Colonic mucosa (tissue), 4 donors: ENCODE measurements at regions not wholly inside any gene's neighbourhood (a gene's known extent, or its start where the extent isn't known, plus 50 kb on each side); places are given as distances from the start of the nearest gene placed in this dataset.
"Not testable (repeated sequence)": the region's sequence is repeated elsewhere in the genome, so short reads cannot be mapped to it uniquely, and the experiment has no call there.

Experiments used
- DNase-seq: peaks from one replicate; pipeline ENCODE4 v3.0.0-alpha.2; 2020
- H3K27ac ChIP-seq: fragments of 200-600 bp; one replicate; pipeline ENCODE4 v1.8.0; 2021
- H3K27me3 ChIP-seq: fragments of 200-600 bp; one replicate; pipeline ENCODE4 v1.8.0; 2021
- H3K36me3 ChIP-seq: fragments of 200-600 bp; one replicate; pipeline ENCODE4 v1.8.0; 2021
- H3K4me1 ChIP-seq: fragments of 200-600 bp; one replicate; pipeline ENCODE4 v1.8.0; 2021; ENCODE audit warnings: mild to moderate bottlenecking
- H3K4me3 ChIP-seq: fragments of 200-600 bp; one replicate; pipeline ENCODE4 v1.8.0; 2021
- H3K9ac ChIP-seq, 2 donors: one replicate each; pipeline ENCODE4 v1.7.0; 2013; ENCODE audit warnings: control low read depth in 2 of 2, low read depth in 2 of 2, low read length in 2 of 2
- H3K9me3 ChIP-seq: fragments of 200-600 bp; one replicate; pipeline ENCODE4 v1.8.0; 2021
- intact Hi-C: fragments of 100-400 bp; cut with DNase I; formaldehyde crosslinking; loops from one replicate; pipeline ENCODE4 v1.14.1; 2022
- TF ChIP-seq, protein P1 (sequence below): fragments of 200-600 bp; IDR thresholded peaks from one replicate; pipeline ENCODE4 v1.8.0; 2022; ENCODE audit warnings: antibody characterized with exemption, mild to moderate bottlenecking
- donor health status: healthy.
- donor health status: DM: no; HTN: no; CAD: no.
- donor health status: DM: no; HTN: no; CAD: no.

GRCh38 chr17:33704856-33705255 lies 411.8 kb upstream of the ASIC2 start:
- Histone ChIP-seq H3K36me3 (no peaks in the 10 kb centered on the region), H3K27me3 (no peaks in the 10 kb centered on the region), H3K9ac (no peak overlapping the region), H3K4me3 (no peak overlapping the region), H3K4me1 (no peaks in the 10 kb centered on the region), H3K9me3 (no peaks in the 10 kb centered on the region), H3K27ac (no peak overlapping the region)
- TF ChIP-seq, protein P1, sequence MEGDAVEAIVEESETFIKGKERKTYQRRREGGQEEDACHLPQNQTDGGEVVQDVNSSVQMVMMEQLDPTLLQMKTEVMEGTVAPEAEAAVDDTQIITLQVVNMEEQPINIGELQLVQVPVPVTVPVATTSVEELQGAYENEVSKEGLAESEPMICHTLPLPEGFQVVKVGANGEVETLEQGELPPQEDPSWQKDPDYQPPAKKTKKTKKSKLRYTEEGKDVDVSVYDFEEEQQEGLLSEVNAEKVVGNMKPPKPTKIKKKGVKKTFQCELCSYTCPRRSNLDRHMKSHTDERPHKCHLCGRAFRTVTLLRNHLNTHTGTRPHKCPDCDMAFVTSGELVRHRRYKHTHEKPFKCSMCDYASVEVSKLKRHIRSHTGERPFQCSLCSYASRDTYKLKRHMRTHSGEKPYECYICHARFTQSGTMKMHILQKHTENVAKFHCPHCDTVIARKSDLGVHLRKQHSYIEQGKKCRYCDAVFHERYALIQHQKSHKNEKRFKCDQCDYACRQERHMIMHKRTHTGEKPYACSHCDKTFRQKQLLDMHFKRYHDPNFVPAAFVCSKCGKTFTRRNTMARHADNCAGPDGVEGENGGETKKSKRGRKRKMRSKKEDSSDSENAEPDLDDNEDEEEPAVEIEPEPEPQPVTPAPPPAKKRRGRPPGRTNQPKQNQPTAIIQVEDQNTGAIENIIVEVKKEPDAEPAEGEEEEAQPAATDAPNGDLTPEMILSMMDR: no peak
- intact Hi-C loops: no loop called here
- no peak for DNase-seq

DNA sequence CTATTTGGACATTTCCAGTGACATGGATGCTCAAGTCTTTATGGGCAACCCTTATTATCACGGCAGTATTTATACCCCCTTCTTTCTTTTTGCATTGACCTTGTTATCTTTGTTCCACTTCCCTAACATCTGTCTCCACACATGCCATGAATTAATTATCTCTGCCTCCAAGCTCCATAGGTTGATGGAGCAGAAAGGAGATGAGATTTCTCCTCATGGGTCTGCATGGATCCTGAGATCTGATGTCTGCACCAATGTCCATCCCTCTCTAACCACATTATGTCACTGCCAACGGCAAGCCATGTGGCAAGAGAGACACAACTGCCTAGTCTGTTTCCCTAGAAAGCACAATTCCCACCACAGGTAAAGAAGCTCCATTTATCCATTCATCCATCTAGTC lies 416.8 kb upstream of the ASIC2 start:
- H3K36me3 ChIP-seq: no peaks in the 10 kb centered on the region
- DNase-seq: no peak
- H3K9me3 ChIP-seq: no peaks in the 10 kb centered on the region
- H3K27me3 ChIP-seq: no peaks in the 10 kb centered on the region
- no peak overlapping the region for H3K27ac ChIP-seq
- no peak overlapping the region for H3K4me3 ChIP-seq
- no peaks in the 10 kb centered on the region for H3K4me1 ChIP-seq
- intact Hi-C loops: no loop called here
- TF ChIP-seq, protein P1: no peak
- H3K9ac ChIP-seq: no peak overlapping the region

GRCh38 chr17:33712120-33712519 lies 419.0 kb upstream of the ASIC2 start:
- Histone ChIP-seq H3K9ac (no peak overlapping the region), H3K27ac (no peak overlapping the region), H3K36me3 (no peaks in the 10 kb centered on the region), H3K4me3 (no peak overlapping the region), H3K9me3 (no peaks in the 10 kb centered on the region), H3K4me1 (no peaks in the 10 kb centered on the region), H3K27me3 (no peaks in the 10 kb centered on the region)
- TF ChIP-seq, protein P1: no peak
- no peak for DNase-seq
- intact Hi-C loops: no loop called here

GRCh38 chr17:33716957-33717356 lies 423.9 kb upstream of the ASIC2 start:
- Histone ChIP-seq H3K9me3 (no peaks in the 10 kb centered on the region), H3K27ac (no peak overlapping the region), H3K36me3 (no peaks in the 10 kb centered on the region), H3K27me3 (no peaks in the 10 kb centered on the region), H3K4me3 (no peak overlapping the region), H3K9ac (no peak overlapping the region), H3K4me1 (no peaks in the 10 kb centered on the region)
- DNase-seq: no peak
- intact Hi-C loops: no loop called here
- TF ChIP-seq, protein P1: no peak

- H3K4me3 ChIP-seq, intact Hi-C loops, H3K9me3 ChIP-seq, H3K27me3 ChIP-seq, DNase-seq, H3K4me1 ChIP-seq, H3K9ac ChIP-seq, H3K36me3 ChIP-seq, H3K27ac ChIP-seq: not testable (repeated sequence)
Measured at GRCh38 chr17:33723736-33724135, 430.6 kb upstream of the ASIC2 start.

GRCh38 chr17:33725675-33726271 lies 432.7 kb upstream of the ASIC2 start:
- H3K9ac ChIP-seq: no peak overlapping the region

More at GRCh38 chr17:33725675-33726271, 432.7 kb upstream of the ASIC2 start:
- no peaks in the 10 kb centered on the region for H3K4me1 ChIP-seq
- H3K4me3 ChIP-seq: no peak overlapping the region
- intact Hi-C loops: no loop called here
- no peak overlapping the region for H3K27ac ChIP-seq
- H3K9me3 ChIP-seq: no peaks in the 10 kb centered on the region
- DNase-seq: peak; percentile 19
- no peaks in the 10 kb centered on the region for H3K36me3 ChIP-seq
- TF ChIP-seq, protein P1: peak; percentile 64
- H3K27me3 ChIP-seq: peaks cover 5% of the 10 kb centered on the region
